ENCODE measurements at regions not wholly inside any gene's neighbourhood (a gene's known extent, or its start where the extent isn't known, plus 50 kb on each side); places are given as distances from the start of the nearest gene placed in this dataset.

DNA sequence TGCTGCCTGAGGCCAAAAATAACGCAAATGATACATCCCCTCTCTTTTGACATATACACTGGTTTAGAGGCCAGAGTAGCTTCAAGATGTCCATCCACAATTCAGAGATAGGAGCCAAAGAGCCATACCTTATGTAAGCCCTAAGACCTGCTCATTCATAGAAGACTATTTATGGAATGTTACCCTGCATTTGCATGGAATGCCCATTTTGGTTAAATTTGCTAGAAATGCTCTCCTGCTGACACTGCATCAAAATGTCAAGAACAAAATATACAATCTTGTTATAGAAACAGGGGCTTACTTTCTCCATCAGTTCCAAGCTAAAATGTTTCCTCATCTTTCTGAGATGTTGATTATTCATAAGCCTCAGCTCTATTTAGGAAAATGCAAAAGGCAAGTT is 183.3 kb upstream of the CDKN3 start:
- Histone ChIP-seq H3K4me1 (peaks cover 0 to 23% of the 10 kb centered on the region in 2 donors), H3K4me3 (replicated peaks in 1 of 3) (no peak overlapping the region), H3K9me3 (no peaks in the 10 kb centered on the region), H3K27me3 (no peaks in the 10 kb centered on the region), H3K27ac (no peak overlapping the region), H3K36me3 (no peaks in the 10 kb centered on the region)
- DNase-seq, result no peak
- WGBS, 2 donors, result 86 to 93% methylated on average over 1 of the region's 1 CpG
- intact Hi-C loops (cut with DNase I), result no loop called here
- no peak for TF ChIP-seq POLR2A (IDR thresholded peaks at IDR 0.05)
- TF ChIP-seq, protein P1, sequence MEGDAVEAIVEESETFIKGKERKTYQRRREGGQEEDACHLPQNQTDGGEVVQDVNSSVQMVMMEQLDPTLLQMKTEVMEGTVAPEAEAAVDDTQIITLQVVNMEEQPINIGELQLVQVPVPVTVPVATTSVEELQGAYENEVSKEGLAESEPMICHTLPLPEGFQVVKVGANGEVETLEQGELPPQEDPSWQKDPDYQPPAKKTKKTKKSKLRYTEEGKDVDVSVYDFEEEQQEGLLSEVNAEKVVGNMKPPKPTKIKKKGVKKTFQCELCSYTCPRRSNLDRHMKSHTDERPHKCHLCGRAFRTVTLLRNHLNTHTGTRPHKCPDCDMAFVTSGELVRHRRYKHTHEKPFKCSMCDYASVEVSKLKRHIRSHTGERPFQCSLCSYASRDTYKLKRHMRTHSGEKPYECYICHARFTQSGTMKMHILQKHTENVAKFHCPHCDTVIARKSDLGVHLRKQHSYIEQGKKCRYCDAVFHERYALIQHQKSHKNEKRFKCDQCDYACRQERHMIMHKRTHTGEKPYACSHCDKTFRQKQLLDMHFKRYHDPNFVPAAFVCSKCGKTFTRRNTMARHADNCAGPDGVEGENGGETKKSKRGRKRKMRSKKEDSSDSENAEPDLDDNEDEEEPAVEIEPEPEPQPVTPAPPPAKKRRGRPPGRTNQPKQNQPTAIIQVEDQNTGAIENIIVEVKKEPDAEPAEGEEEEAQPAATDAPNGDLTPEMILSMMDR (IDR thresholded peaks at IDR 0.05), result no peak

DNA sequence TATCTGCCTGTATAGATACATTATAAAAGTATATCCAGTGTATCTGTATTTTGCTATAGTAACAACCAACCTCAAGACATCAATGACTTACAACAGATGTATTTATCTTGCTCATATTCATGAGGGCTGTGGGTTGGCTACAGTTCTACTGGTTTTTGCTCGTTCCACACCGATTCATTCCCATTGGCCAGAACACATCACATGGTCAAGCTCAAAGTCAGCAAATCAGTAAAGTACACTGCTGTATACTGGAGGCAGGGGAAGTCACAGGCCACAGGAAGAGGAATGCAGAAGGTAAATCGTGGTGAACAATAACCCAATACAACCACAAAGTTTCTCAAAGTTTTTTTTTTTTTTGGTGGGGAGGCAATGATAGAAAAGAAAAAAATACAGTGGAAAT is 180.0 kb upstream of the CDKN3 start:
- no peaks in the 10 kb centered on the region for H3K9me3 ChIP-seq
- no peaks in the 10 kb centered on the region for H3K36me3 ChIP-seq
- H3K27ac ChIP-seq, result no peak overlapping the region
- peaks cover 3 to 11% of the 10 kb centered on the region in 2 donors for H3K4me1 ChIP-seq
- 88 to 92% methylated on average over 3 of the region's 3 CpGs for WGBS, 2 donors
- no peak overlapping the region for H3K4me3 ChIP-seq (replicated peaks in 1 of 3)
- H3K27me3 ChIP-seq, result no peaks in the 10 kb centered on the region
- DNase-seq, result no peak
- no peak for TF ChIP-seq POLR2A (IDR thresholded peaks at IDR 0.05)
- TF ChIP-seq, protein P1 (IDR thresholded peaks at IDR 0.05), result no peak
- intact Hi-C loops (cut with DNase I), result no loop called here

DNA sequence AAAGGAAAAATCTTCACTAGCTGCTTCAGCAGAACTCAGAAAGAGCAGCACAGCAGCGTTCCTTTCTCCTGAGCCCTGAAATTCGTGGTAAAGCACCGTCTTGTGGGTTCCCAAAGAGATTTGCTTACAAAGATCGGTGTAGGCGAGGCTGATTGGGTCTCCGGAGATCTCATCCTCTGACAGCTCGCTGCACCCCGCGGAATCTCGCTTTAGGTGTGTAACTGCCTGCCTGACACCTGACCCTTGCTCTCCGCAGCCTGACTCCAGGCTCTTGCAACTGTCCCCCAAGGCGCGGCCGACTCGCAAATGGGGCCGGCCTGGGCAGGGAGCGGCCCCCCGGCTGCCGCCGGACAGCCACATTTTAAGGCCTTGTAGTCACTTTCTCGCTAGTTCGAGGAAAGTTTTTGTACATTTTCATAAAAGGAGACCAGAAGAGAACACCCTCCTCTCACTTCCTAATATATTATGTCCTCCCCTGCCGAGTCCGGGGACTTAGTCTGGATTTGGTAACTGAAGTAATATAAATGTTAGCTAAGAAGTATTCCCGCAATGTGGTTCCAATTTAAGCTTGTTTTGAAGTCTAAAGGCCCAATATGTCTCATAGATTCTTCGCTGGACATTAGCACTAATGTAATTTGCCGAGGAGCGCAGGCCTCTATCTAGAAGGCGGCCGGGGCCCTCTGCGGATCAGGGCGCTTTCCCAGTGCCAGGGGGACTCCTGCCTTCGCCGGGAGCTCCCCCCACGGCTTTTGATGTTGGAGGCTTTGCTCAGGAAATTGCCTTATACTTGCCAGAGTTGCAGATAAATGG is 177.3 kb upstream of the CDKN3 start:
- TF ChIP-seq, protein P1 (IDR thresholded peaks at IDR 0.05), result no peak
- no peak for TF ChIP-seq POLR2A (IDR thresholded peaks at IDR 0.05)
- WGBS, 2 donors, result 77 to 78% methylated on average over 35 of the region's 35 CpGs
- H3K9me3 ChIP-seq, result no peaks in the 10 kb centered on the region
- intact Hi-C loops (cut with DNase I), result no loop called here
- peaks cover 3 to 11% of the 10 kb centered on the region in 2 donors for H3K4me1 ChIP-seq
- H3K36me3 ChIP-seq, result no peaks in the 10 kb centered on the region
- H3K27me3 ChIP-seq, result no peaks in the 10 kb centered on the region
- DNase-seq, result no peak
- H3K4me3 ChIP-seq (replicated peaks in 1 of 3), result no peak overlapping the region
- no peak overlapping the region for H3K27ac ChIP-seq

DNA sequence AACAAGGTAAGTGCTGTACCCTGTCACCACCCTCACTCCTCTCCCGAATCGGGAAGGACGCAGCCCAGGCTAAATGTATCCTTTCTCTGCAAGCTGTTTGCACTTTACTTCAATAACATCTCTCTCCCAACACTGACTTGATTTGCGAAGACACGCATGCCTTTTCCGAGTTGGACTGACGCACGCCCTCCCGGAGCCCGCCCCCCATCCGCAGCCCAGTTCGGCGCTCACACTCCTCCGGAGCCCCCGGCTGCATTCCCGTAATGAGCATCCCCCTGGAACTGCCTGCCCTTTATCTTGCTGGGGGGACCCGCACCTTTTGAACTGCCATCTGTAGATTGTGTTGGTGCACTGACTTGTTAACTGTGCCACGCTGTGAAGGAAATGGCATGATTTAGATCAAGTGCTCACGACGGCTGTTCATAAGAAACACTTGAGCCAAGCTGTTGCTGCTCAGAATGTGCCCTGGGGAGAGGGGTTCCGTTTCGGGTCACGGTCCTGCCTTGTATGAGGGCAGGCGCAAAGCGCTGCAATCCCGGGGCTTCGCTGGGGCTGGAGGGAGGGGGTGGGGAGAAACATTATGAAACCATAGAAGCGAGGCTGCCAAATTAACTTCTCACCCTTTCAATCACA is 176.6 kb upstream of the CDKN3 start:
- H3K27me3 ChIP-seq, result no peaks in the 10 kb centered on the region
- peak overlapping the region in 2 of 3 donors; percentile 21 to 36 for H3K4me3 ChIP-seq (replicated peaks in 1 of 3)
- no peaks in the 10 kb centered on the region for H3K36me3 ChIP-seq
- intact Hi-C loops (cut with DNase I), result no loop called here
- H3K9me3 ChIP-seq, result no peaks in the 10 kb centered on the region
- H3K27ac ChIP-seq, result no peak overlapping the region
- DNase-seq, result peak; percentile 13 to 28
- no peak for TF ChIP-seq POLR2A (IDR thresholded peaks at IDR 0.05)
- TF ChIP-seq, protein P1 (IDR thresholded peaks at IDR 0.05), result no peak
- WGBS, 2 donors, result 8 to 17% methylated on average over 27 to 28 of the region's 28 CpGs
- H3K4me1 ChIP-seq, result peaks cover 3 to 11% of the 10 kb centered on the region in 2 donors
